Activated CD8-positive, alpha-beta T cell treated with anti-CD3 and anti-CD28 coated beads for 36 hours (primary cell): ENCODE measurements at regions not wholly inside any gene's neighbourhood (a gene's known extent, or its start where the extent isn't known, plus 50 kb on each side); places are given as distances from the start of the nearest gene placed in this dataset.
"Not testable (repeated sequence)": the region's sequence is repeated elsewhere in the genome, so short reads cannot be mapped to it uniquely, and the experiment has no call there.

ENCODE experiments used
- ATAC-seq: fragments of 200-7000 bp; cut with Tn5 transposase; one replicate; pipeline ENCODE4 v1.10.0; 2021; ENCODE audit warnings: mild to moderate bottlenecking, moderate library complexity
- CTCF ChIA-PET: fragments of 350-600 bp; sonication (Branson Sonifier 250); formaldehyde crosslinking; loops from one replicate; lab custom pipeline; 2021; ENCODE audit warnings: antibody characterized with exemption; lab: Charles Lee
- POLR2A ChIA-PET: fragments of 350-600 bp; sonication (Branson Sonifier 250); formaldehyde crosslinking; loops from one replicate; lab custom pipeline; 2021; ENCODE audit warnings: antibody characterized with exemption; lab: Charles Lee
- DNase-seq: peaks from one replicate; pipeline ENCODE4 v3.0.0-alpha.2; 2020
- H3K27ac Mint-ChIP-seq: one replicate; pipeline ENCODE4 v1.8.0; 2021; ENCODE audit warnings: mild to moderate bottlenecking, mixed read lengths
- H3K27me3 Mint-ChIP-seq: one replicate; pipeline ENCODE4 v1.8.0; 2021; ENCODE audit warnings: mixed read lengths
- H3K36me3 Mint-ChIP-seq: one replicate; pipeline ENCODE4 v1.8.0; 2021; ENCODE audit warnings: low read depth, mixed read lengths
- H3K4me1 Mint-ChIP-seq: one replicate; pipeline ENCODE4 v1.8.0; 2021; ENCODE audit warnings: low read depth, mixed read lengths
- H3K4me3 Mint-ChIP-seq: one replicate; pipeline ENCODE4 v1.8.0; 2021; ENCODE audit warnings: mild to moderate bottlenecking, moderate library complexity, mixed read lengths
- H3K9me3 Mint-ChIP-seq: one replicate; pipeline ENCODE4 v1.8.0; 2021; ENCODE audit warnings: mixed read lengths
- intact Hi-C: fragments of 100-400 bp; cut with micrococcal nuclease; formaldehyde crosslinking; loops from one replicate; pipeline ENCODE4 v1.10.0; 2022
- TF ChIP-seq, protein P1 (sequence below): fragments of 200-600 bp; IDR thresholded peaks from one replicate; pipeline ENCODE4 v1.8.0; 2022; ENCODE audit warnings: antibody characterized with exemption, mild to moderate bottlenecking

DNA sequence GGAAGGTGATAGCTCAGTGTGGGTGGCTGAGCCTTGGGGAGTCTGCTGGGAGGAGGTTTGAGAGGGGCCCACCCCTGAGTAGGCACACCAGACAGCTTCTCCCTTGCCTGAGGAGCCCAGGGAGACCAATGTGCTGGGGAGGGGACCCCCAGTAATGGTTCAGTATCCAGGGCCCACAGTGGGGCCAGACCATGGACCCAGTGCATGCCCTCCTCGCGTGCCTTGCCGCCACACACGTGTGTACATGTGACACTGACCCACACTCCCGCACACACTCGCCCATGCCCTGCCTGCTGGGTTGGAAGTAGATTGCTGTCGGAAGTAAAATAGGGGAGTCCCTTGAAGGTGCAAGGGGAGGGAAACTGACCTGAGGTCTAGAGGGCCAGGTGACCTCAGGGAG, 184.3 kb downstream of the TBC1D2B start:
- H3K4me3 Mint-ChIP-seq, intact Hi-C loops, H3K27me3 Mint-ChIP-seq, H3K27ac Mint-ChIP-seq, H3K36me3 Mint-ChIP-seq, DNase-seq, H3K4me1 Mint-ChIP-seq, ATAC-seq, POLR2A ChIA-PET, H3K9me3 Mint-ChIP-seq: not testable (repeated sequence)
- CTCF ChIA-PET = interaction anchor here (1.0 kb wide), 1 partner anchor 15 kb away, joined by 4 read pairs; no protein-coding TSS in a partner anchor

- TF ChIP-seq, protein P1, sequence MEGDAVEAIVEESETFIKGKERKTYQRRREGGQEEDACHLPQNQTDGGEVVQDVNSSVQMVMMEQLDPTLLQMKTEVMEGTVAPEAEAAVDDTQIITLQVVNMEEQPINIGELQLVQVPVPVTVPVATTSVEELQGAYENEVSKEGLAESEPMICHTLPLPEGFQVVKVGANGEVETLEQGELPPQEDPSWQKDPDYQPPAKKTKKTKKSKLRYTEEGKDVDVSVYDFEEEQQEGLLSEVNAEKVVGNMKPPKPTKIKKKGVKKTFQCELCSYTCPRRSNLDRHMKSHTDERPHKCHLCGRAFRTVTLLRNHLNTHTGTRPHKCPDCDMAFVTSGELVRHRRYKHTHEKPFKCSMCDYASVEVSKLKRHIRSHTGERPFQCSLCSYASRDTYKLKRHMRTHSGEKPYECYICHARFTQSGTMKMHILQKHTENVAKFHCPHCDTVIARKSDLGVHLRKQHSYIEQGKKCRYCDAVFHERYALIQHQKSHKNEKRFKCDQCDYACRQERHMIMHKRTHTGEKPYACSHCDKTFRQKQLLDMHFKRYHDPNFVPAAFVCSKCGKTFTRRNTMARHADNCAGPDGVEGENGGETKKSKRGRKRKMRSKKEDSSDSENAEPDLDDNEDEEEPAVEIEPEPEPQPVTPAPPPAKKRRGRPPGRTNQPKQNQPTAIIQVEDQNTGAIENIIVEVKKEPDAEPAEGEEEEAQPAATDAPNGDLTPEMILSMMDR = no peak
- intact Hi-C loops = no loop called here
- H3K36me3 Mint-ChIP-seq = no peaks in the 10 kb centered on the region
- POLR2A ChIA-PET = no interaction called here
- H3K27ac Mint-ChIP-seq = no peak overlapping the region
- DNase-seq (no peak), ATAC-seq (no peak)
- H3K9me3 Mint-ChIP-seq = no peaks in the 10 kb centered on the region
- no peak overlapping the region for H3K4me3 Mint-ChIP-seq
- CTCF ChIA-PET = interaction anchor here (1.0 kb wide), 1 partner anchor 16 kb away, joined by 4 read pairs; no protein-coding TSS in a partner anchor
- H3K4me1 Mint-ChIP-seq = no peaks in the 10 kb centered on the region
- no peaks in the 10 kb centered on the region for H3K27me3 Mint-ChIP-seq
These were observed 185.2 kb downstream of the TBC1D2B start for GRCh38 chr15:77892335-77892734.

DNA sequence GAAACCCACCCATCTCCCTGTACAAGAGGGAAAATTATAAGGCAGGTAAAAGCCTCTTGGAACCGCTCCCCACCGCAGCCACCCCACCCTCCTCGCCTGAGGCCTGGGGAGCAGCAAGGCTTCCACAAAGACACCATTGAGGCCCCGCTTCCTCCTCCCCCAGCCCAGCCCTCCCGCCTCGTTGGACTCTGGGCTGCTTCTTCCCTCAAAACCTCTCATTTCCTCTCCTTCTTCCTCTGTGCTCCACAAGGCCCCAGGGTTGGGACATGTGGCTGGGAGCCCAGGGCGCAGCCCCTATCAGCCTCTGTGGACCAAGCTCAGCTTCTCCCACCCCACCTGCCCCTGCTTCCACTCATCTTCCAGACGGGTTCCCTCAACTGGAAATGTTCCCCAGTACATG, 185.6 kb downstream of the TBC1D2B start:
- H3K36me3 Mint-ChIP-seq, H3K4me3 Mint-ChIP-seq, H3K27ac Mint-ChIP-seq, ATAC-seq, DNase-seq, H3K4me1 Mint-ChIP-seq, POLR2A ChIA-PET, intact Hi-C loops, CTCF ChIA-PET, H3K9me3 Mint-ChIP-seq, H3K27me3 Mint-ChIP-seq: not testable (repeated sequence)

DNA sequence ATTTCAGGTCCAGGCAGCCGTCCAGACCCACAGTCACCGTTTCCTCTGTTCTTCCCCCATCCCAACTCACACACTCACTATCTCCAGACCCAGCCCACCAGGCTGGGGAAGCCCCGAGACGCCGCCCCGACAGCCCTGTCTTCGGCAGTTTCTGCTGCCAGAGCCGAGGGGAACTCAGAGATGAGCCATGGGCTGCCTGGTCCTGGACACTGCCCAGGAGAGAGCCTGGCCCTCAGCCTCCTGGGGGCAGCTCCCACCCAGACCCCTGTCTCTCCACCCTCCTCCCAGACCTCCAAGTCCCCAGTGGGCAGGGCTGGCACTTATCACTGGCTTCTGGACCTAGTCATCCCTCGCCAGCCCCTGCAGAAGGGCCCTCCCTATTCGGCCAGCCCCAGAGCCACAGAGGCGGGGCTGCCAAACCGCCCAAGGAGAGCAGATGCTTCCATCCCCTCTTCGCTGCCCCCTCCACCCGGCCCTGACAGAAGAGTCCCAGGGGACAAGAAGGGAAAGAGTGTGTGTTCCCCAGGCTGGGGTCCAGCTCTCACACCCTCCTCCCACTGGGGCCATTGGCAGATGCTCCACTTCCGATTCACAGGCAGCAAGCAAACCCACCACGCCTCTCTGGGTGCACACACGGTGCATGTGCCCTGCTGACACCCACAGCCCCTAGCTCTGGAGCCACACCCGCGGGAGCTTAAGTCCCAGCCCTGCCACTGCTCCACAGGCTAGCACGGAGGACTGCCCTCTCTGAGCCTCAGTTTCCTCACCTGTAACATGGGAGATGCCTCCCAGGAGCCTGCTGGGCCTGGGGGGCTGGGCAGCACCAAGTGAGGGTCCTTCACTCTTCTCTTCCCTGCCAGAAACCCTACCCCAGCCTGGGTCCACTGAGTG, 186.4 kb downstream of the TBC1D2B start:
- H3K4me3 Mint-ChIP-seq, intact Hi-C loops, H3K36me3 Mint-ChIP-seq, H3K4me1 Mint-ChIP-seq, DNase-seq, H3K27ac Mint-ChIP-seq, CTCF ChIA-PET, H3K27me3 Mint-ChIP-seq, POLR2A ChIA-PET, H3K9me3 Mint-ChIP-seq: not testable (repeated sequence)
- peak; percentile 56 for ATAC-seq

GRCh38 chr15:77889828-77890725, 187.4 kb downstream of the TBC1D2B start:
- H3K4me1 Mint-ChIP-seq, DNase-seq, H3K27ac Mint-ChIP-seq, ATAC-seq, intact Hi-C loops, POLR2A ChIA-PET, H3K36me3 Mint-ChIP-seq, H3K4me3 Mint-ChIP-seq, CTCF ChIA-PET, H3K9me3 Mint-ChIP-seq, H3K27me3 Mint-ChIP-seq: not testable (repeated sequence)

GRCh38 chr15:77889009-77889806, 188.3 kb downstream of the TBC1D2B start:
- no peak overlapping the region for H3K27ac Mint-ChIP-seq
- ChIA-PET CTCF (no interaction called here), POLR2A (no interaction called here)
- no peak overlapping the region for H3K4me3 Mint-ChIP-seq
- TF ChIP-seq, protein P1 = no peak
- no peaks in the 10 kb centered on the region for H3K4me1 Mint-ChIP-seq
- no peaks in the 10 kb centered on the region for H3K9me3 Mint-ChIP-seq
- no peaks in the 10 kb centered on the region for H3K27me3 Mint-ChIP-seq
- DNase-seq (no peak), ATAC-seq (no peak)
- intact Hi-C loops = no loop called here
- H3K36me3 Mint-ChIP-seq = no peaks in the 10 kb centered on the region

GRCh38 chr15:77887563-77888429, 189.7 kb downstream of the TBC1D2B start:
- H3K4me1 Mint-ChIP-seq, POLR2A ChIA-PET, DNase-seq, H3K4me3 Mint-ChIP-seq, H3K9me3 Mint-ChIP-seq, intact Hi-C loops, H3K27ac Mint-ChIP-seq, CTCF ChIA-PET, H3K36me3 Mint-ChIP-seq, H3K27me3 Mint-ChIP-seq: not testable (repeated sequence)
- peak; percentile 75 for ATAC-seq
